T-cell (primary cell): ENCODE measurements at regions not wholly inside any gene's neighbourhood (a gene's known extent, or its start where the extent isn't known, plus 50 kb on each side); places are given as distances from the start of the nearest gene placed in this dataset.

Experiments used
- ATAC-seq, 4 experiments: fragments of 200-7000 bp in 3 of 4; fragments of 150-1000 bp in 1 of 4; cut with Tn5 transposase; replicated peaks in 1 of 4; 1 replicate in 3 of 4; 2 replicates in 1 of 4; pipeline ENCODE4 v1.10.0; 2021; ENCODE audit warnings: moderate library complexity in 3 of 4, mild to moderate bottlenecking in 2 of 4, moderate number of reproducible peaks in 1 of 4
- CTCF ChIA-PET, 2 donors: fragments of 300-600 bp; sonication (Branson Sonifier 250); formaldehyde crosslinking; loops; one replicate each; lab custom pipeline; 2022; ENCODE audit warnings: antibody characterized with exemption in 2 of 2; lab: Charles Lee
- POLR2A ChIA-PET, 2 donors: fragments of 300-600 bp; sonication (Branson Sonifier 250); formaldehyde crosslinking; loops; one replicate each; lab custom pipeline; 2022; ENCODE audit warnings: antibody characterized with exemption in 2 of 2; lab: Charles Lee
- DNase-seq, 35 experiments: peaks; one replicate each; pipeline versions ENCODE4 v3.0.0 to v3.0.0-alpha.2; 2013 to 2023
- H3K27ac ChIP-seq: one replicate; pipeline ENCODE4 v1.5.1; 2013; ENCODE audit warnings: low read length
- H3K27me3 ChIP-seq, 2 experiments: replicated peaks in 1 of 2; 1 replicate in 1 of 2; 2 replicates in 1 of 2; pipeline versions ENCODE4 v1.6.1 to v1.7.0; 2013; ENCODE audit warnings: low read length in 1 of 2, mixed read lengths in 1 of 2; ENCODE audit not compliant: control insufficient read depth in 2 of 2, insufficient read depth in 2 of 2; ENCODE audit errors: extremely low read depth in 1 of 2
- H3K36me3 ChIP-seq, 2 donors: 1 replicate in 1 of 2; 2 replicates in 1 of 2; pipeline versions ENCODE4 v1.6.1 to v1.7.0; 2013; ENCODE audit warnings: low read length in 1 of 2; ENCODE audit not compliant: control insufficient read depth in 2 of 2, insufficient read depth in 1 of 2; ENCODE audit errors: extremely low read depth in 1 of 2
- H3K4me1 ChIP-seq, 2 experiments: 1 replicate in 1 of 2; 2 replicates in 1 of 2; pipeline versions ENCODE4 v1.6.1 to v1.7.0; 2013; ENCODE audit warnings: low read length in 2 of 2, mixed read lengths in 1 of 2; ENCODE audit not compliant: insufficient read depth in 2 of 2, control insufficient read depth in 1 of 2; ENCODE audit errors: extremely low read depth in 1 of 2
- H3K4me3 ChIP-seq, 2 donors: 1 replicate in 1 of 2; 2 replicates in 1 of 2; pipeline versions ENCODE4 v1.5.1 to v1.7.0; 2013; ENCODE audit warnings: mild to moderate bottlenecking in 2 of 2, low read length in 1 of 2, moderate library complexity in 1 of 2; ENCODE audit not compliant: control insufficient read depth in 1 of 2; ENCODE audit errors: extremely low read depth in 1 of 2
- H3K9me3 ChIP-seq: 2 replicates; pipeline ENCODE4 v1.7.0; 2013
- H3K27ac Mint-ChIP-seq, 2 donors: one replicate each; pipeline ENCODE4 v1.8.0; 2020 to 2021; ENCODE audit warnings: mild to moderate bottlenecking in 2 of 2, mixed read lengths in 2 of 2
- H3K27me3 Mint-ChIP-seq, 2 donors: one replicate each; pipeline ENCODE4 v1.8.0; 2021 to 2022; ENCODE audit warnings: mixed read lengths in 2 of 2
- H3K36me3 Mint-ChIP-seq: one replicate; pipeline ENCODE4 v1.8.0; 2021; ENCODE audit warnings: mixed read lengths
- H3K4me1 Mint-ChIP-seq, 3 donors: one replicate each; pipeline ENCODE4 v1.8.0; 2020 to 2022; ENCODE audit warnings: mixed read lengths in 3 of 3, mild to moderate bottlenecking in 1 of 3
- H3K4me3 Mint-ChIP-seq, 3 donors: one replicate each; pipeline ENCODE4 v1.8.0; 2020 to 2022; ENCODE audit warnings: mild to moderate bottlenecking in 3 of 3, mixed read lengths in 3 of 3, moderate library complexity in 3 of 3
- H3K9me3 Mint-ChIP-seq, 3 donors: one replicate each; pipeline ENCODE4 v1.8.0; 2020 to 2022; ENCODE audit warnings: mixed read lengths in 3 of 3
- WGBS: methylation state at CpG from one replicate; pipeline ENCODE4 v1.1.5; 2013; ENCODE audit warnings: missing lambda C conversion rate; ENCODE audit not compliant: insufficient coverage; 5-methylcytosine and 5-hydroxymethylcytosine counted together

- H3K36me3 ChIP-seq, result no peaks in the 10 kb centered on the region
- H3K9me3 ChIP-seq, result no peaks in the 10 kb centered on the region
- H3K4me3 ChIP-seq, result no peak overlapping the region
- Mint-ChIP-seq H3K4me3 (no peak overlapping the region), H3K27ac (peak overlapping the region in 1 of 2 donors; percentile 12), H3K36me3 (no peaks in the 10 kb centered on the region), H3K4me1 (peaks cover 0 to 10% (median 2%) of the 10 kb centered on the region in 3 donors), H3K9me3 (no peaks in the 10 kb centered on the region), H3K27me3 (peaks cover 1 to 3% of the 10 kb centered on the region in 2 donors)
- ChIA-PET CTCF (no interaction called here), POLR2A (interaction anchor here in 1 of 2 donors (0.7 kb wide), 1 partner anchor 1017 kb away, joined by 3 read pairs; no protein-coding TSS in a partner anchor)
- ATAC-seq (peak in 3 of 4 experiments; percentile 45 to 80 (median 57)), DNase-seq (peak in 7 of 35 experiments; percentile 1 to 24 (median 9))
- H3K27me3 ChIP-seq, result peaks cover 0 to 3% of the 10 kb centered on the region in 2 experiments
- no peak overlapping the region for H3K27ac ChIP-seq
- 64% methylated on average over 5 of the region's 9 CpGs for WGBS
- H3K4me1 ChIP-seq, result peaks cover 0 to 5% of the 10 kb centered on the region in 2 experiments
These were observed 99.3 kb downstream of the ACTBL2 start for GRCh38 chr5:57383093-57383861.

DNA sequence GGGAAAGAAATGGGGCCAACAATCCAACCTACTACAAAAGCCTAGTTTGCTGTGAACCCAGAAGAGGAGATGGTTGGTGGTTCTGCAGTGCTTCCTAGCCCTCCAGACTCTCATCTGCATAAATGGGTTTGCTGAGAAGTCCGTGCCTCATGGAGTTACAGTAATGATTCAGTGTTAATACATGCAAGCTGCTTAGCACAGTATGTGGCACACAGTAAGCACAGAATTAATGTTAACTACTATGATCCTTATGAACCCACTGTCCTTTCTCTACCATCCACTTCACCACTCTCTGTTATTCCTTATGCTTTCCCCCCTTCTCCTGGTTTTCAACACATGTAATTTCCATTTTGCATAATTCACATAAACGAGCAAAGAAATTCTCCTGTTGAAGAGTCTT lies 100.0 kb downstream of the ACTBL2 start:
- Histone ChIP-seq H3K27ac (no peak overlapping the region), H3K4me1 (peaks cover 0 to 5% of the 10 kb centered on the region in 2 experiments), H3K9me3 (no peaks in the 10 kb centered on the region), H3K36me3 (no peaks in the 10 kb centered on the region), H3K4me3 (no peak overlapping the region), H3K27me3 (peaks cover 0 to 3% of the 10 kb centered on the region in 2 experiments)
- Mint-ChIP-seq H3K36me3 (no peaks in the 10 kb centered on the region), H3K4me1 (peaks cover 0 to 10% (median 2%) of the 10 kb centered on the region in 3 donors), H3K27me3 (peaks cover 1 to 3% of the 10 kb centered on the region in 2 donors), H3K9me3 (no peaks in the 10 kb centered on the region), H3K4me3 (no peak overlapping the region), H3K27ac (no peak overlapping the region)
- no peak for ATAC-seq
- DNase-seq, result no peak
- no CpG with 5 or more reads among the region's 2 CpGs for WGBS
- CTCF ChIA-PET, result no interaction called here
- POLR2A ChIA-PET, result no interaction called here

- H3K9me3 Mint-ChIP-seq, result no peaks in the 10 kb centered on the region
- no peaks in the 10 kb centered on the region for H3K36me3 Mint-ChIP-seq
These were observed 112.2 kb downstream of the ACTBL2 start for GRCh38 chr5:57370376-57370775.

GRCh38 chr5:57368010-57368409 lies 114.6 kb downstream of the ACTBL2 start:
- POLR2A ChIA-PET, result no interaction called here

More at GRCh38 chr5:57370376-57370775, 112.2 kb downstream of the ACTBL2 start:
- Histone ChIP-seq H3K9me3 (no peaks in the 10 kb centered on the region), H3K4me3 (no peak overlapping the region), H3K4me1 (no peaks in the 10 kb centered on the region), H3K36me3 (no peaks in the 10 kb centered on the region), H3K27me3 (no peaks in the 10 kb centered on the region), H3K27ac (no peak overlapping the region)
- no CpG with 5 or more reads among the region's 2 CpGs for WGBS
- no peak overlapping the region for H3K4me3 Mint-ChIP-seq
- DNase-seq (no peak), ATAC-seq (no peak)
- H3K27me3 Mint-ChIP-seq, result peaks cover 7 to 8% of the 10 kb centered on the region in 2 donors
- no peak overlapping the region for H3K27ac Mint-ChIP-seq
- POLR2A ChIA-PET, result no interaction called here
- CTCF ChIA-PET, result no interaction called here
- no peaks in the 10 kb centered on the region for H3K4me1 Mint-ChIP-seq

GRCh38 chr5:57366744-57367143 lies 115.9 kb downstream of the ACTBL2 start:
- Histone ChIP-seq H3K9me3 (no peaks in the 10 kb centered on the region), H3K27ac (no peak overlapping the region), H3K27me3 (no peaks in the 10 kb centered on the region), H3K4me1 (no peaks in the 10 kb centered on the region), H3K4me3 (no peak overlapping the region), H3K36me3 (no peaks in the 10 kb centered on the region)
- H3K9me3 Mint-ChIP-seq, result no peaks in the 10 kb centered on the region
- ChIA-PET CTCF (no interaction called here), POLR2A (no interaction called here)
- DNase-seq (no peak), ATAC-seq (no peak)
- H3K4me1 Mint-ChIP-seq, result no peaks in the 10 kb centered on the region
- no peaks in the 10 kb centered on the region for H3K36me3 Mint-ChIP-seq
- peaks cover 0 to 1% of the 10 kb centered on the region in 2 donors for H3K27me3 Mint-ChIP-seq
- H3K27ac Mint-ChIP-seq, result no peak overlapping the region
- no CpG with 5 or more reads among the region's 1 CpG for WGBS
- H3K4me3 Mint-ChIP-seq, result no peak overlapping the region

More at GRCh38 chr5:57368010-57368409, 114.6 kb downstream of the ACTBL2 start:
- Histone ChIP-seq H3K4me1 (no peaks in the 10 kb centered on the region), H3K36me3 (no peaks in the 10 kb centered on the region), H3K4me3 (no peak overlapping the region), H3K27ac (no peak overlapping the region), H3K9me3 (no peaks in the 10 kb centered on the region), H3K27me3 (no peaks in the 10 kb centered on the region)
- no CpG with 5 or more reads among the region's 3 CpGs for WGBS
- DNase-seq, result no peak
- no peaks in the 10 kb centered on the region for H3K36me3 Mint-ChIP-seq
- H3K27me3 Mint-ChIP-seq, result peaks cover 5 to 6% of the 10 kb centered on the region in 2 donors
- CTCF ChIA-PET, result no interaction called here
- no peaks in the 10 kb centered on the region for H3K9me3 Mint-ChIP-seq
- no peak overlapping the region for H3K27ac Mint-ChIP-seq
- no peaks in the 10 kb centered on the region for H3K4me1 Mint-ChIP-seq
- no peak for ATAC-seq
- H3K4me3 Mint-ChIP-seq, result no peak overlapping the region

DNA sequence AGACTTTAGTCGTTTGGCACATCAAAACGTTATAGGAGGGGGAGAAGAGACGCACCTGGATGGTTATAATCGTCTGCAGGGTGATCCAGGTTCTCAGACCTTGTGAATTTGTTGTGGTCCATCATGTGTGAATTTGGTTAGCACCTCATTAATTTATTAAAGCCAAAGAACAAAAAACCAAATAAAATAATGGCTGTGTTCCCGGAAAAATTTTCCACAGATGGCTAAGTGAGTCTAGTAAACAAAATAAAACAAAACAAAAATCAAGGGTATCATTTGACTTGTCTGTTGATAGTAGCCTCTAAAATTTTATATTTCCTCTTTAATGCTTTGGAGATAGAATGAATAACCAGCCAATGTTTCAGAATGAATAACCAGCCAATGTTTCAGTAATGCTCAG lies 119.7 kb downstream of the ACTBL2 start:
- DNase-seq (no peak), ATAC-seq (no peak)
- no peaks in the 10 kb centered on the region for H3K9me3 ChIP-seq
- Mint-ChIP-seq H3K27ac (no peak overlapping the region), H3K27me3 (no peaks in the 10 kb centered on the region), H3K9me3 (no peaks in the 10 kb centered on the region), H3K36me3 (no peaks in the 10 kb centered on the region), H3K4me3 (no peak overlapping the region), H3K4me1 (no peaks in the 10 kb centered on the region)
- CTCF ChIA-PET, result no interaction called here
- POLR2A ChIA-PET, result no interaction called here
- no peaks in the 10 kb centered on the region for H3K4me1 ChIP-seq
- H3K27ac ChIP-seq, result no peak overlapping the region
- no peak overlapping the region for H3K4me3 ChIP-seq
- WGBS, result 100% methylated on average over 1 of the region's 5 CpGs
- no peaks in the 10 kb centered on the region for H3K27me3 ChIP-seq
- no peaks in the 10 kb centered on the region for H3K36me3 ChIP-seq
